Suprapubic skin (tissue), 3 donors: ENCODE measurements at regions not wholly inside any gene's neighbourhood (a gene's known extent, or its start where the extent isn't known, plus 50 kb on each side); places are given as distances from the start of the nearest gene placed in this dataset.

Experiments
- CTCF ChIP-seq, 2 donors: fragments of 200-600 bp in 1 of 2; fragments of 450-650 bp in 1 of 2; sonication (generic) in 1 of 2; IDR thresholded peaks; one replicate each; pipeline ENCODE4 v1.5.1; 2016 to 2019; ENCODE audit warnings: antibody characterized with exemption in 2 of 2, mild to moderate bottlenecking in 1 of 2, moderate library complexity in 1 of 2
- POLR2A ChIP-seq, 2 donors: fragments of 450-650 bp; IDR thresholded peaks; one replicate each; pipeline ENCODE4 v1.6.1; 2017; ENCODE audit warnings: antibody characterized with exemption in 2 of 2, mild to moderate bottlenecking in 2 of 2, moderate library complexity in 2 of 2

GRCh38 chr1:203422656-203423055, 53.0 kb upstream of the PRELP start:
- TF ChIP-seq CTCF (IDR thresholded peaks at IDR 0.05) (no peak), POLR2A (IDR thresholded peaks at IDR 0.05) (no peak)
